ENCODE measurements at regions not wholly inside any gene's neighbourhood (a gene's known extent, or its start where the extent isn't known, plus 50 kb on each side); places are given as distances from the start of the nearest gene placed in this dataset.

- H3K4me1 ChIP-seq (ENCODE audit: insufficient read depth), result no peaks in the 10 kb centered on the region
- H3K36me3 ChIP-seq, result no peaks in the 10 kb centered on the region
- no peaks in the 10 kb centered on the region for H3K9me3 ChIP-seq
- intact Hi-C loops (cut with DNase I), result no loop called here
- H3K27ac ChIP-seq, result no peak overlapping the region
- WGBS, 3 donors, result 84 to 86% (median 85%) methylated on average over 3 of the region's 3 CpGs
- no peak for TF ChIP-seq POLR2A (IDR thresholded peaks at IDR 0.05)
- no peak for TF ChIP-seq CTCF (IDR thresholded peaks at IDR 0.05)
- no peak for TF ChIP-seq EP300 (IDR thresholded peaks at IDR 0.05)
- no peaks in the 10 kb centered on the region for H3K27me3 ChIP-seq
- H3K4me3 ChIP-seq, result no peak overlapping the region
- no peak for DNase-seq
Measured at GRCh38 chr4:126947536-126947935, 685.2 kb upstream of the INTU start.

- Histone ChIP-seq H3K4me1 (ENCODE audit: insufficient read depth) (no peaks in the 10 kb centered on the region), H3K27ac (no peak overlapping the region)
- intact Hi-C loops (cut with DNase I), result no loop called here
Measured at GRCh38 chr4:126954537-126955291, 678.0 kb upstream of the INTU start.

GRCh38 chr4:126955292-126956183 lies 677.2 kb upstream of the INTU start:
- H3K9me3 ChIP-seq, result no peaks in the 10 kb centered on the region
- 92 to 95% (median 93%) methylated on average over 21 of the region's 21 CpGs for WGBS, 3 donors
- no peaks in the 10 kb centered on the region for H3K27me3 ChIP-seq
- DNase-seq, result no peak
- intact Hi-C loops (cut with DNase I), result no loop called here
- H3K36me3 ChIP-seq, result no peaks in the 10 kb centered on the region
- TF ChIP-seq CTCF (IDR thresholded peaks at IDR 0.05), result no peak
- TF ChIP-seq EP300 (IDR thresholded peaks at IDR 0.05), result no peak
- no peak for TF ChIP-seq POLR2A (IDR thresholded peaks at IDR 0.05)
- no peaks in the 10 kb centered on the region for H3K4me1 ChIP-seq (ENCODE audit: insufficient read depth)
- H3K4me3 ChIP-seq, result no peak overlapping the region
- no peak overlapping the region for H3K27ac ChIP-seq

More at GRCh38 chr4:126954537-126955291, 678.0 kb upstream of the INTU start:
- TF ChIP-seq EP300 (IDR thresholded peaks at IDR 0.05) (no peak), POLR2A (IDR thresholded peaks at IDR 0.05) (no peak), CTCF (IDR thresholded peaks at IDR 0.05) (no peak)
- H3K27me3 ChIP-seq, result no peaks in the 10 kb centered on the region
- no peak overlapping the region for H3K4me3 ChIP-seq
- no peaks in the 10 kb centered on the region for H3K36me3 ChIP-seq
- no peaks in the 10 kb centered on the region for H3K9me3 ChIP-seq
- no peak for DNase-seq
- WGBS, 3 donors, result 93 to 99% (median 93%) methylated on average over 5 of the region's 5 CpGs

- DNase-seq, result no peak
- intact Hi-C loops (cut with DNase I), result no loop called here
- 94 to 95% (median 95%) methylated on average over 28 of the region's 28 CpGs for WGBS, 3 donors
Measured at GRCh38 chr4:126956184-126956897, 676.4 kb upstream of the INTU start.

More at GRCh38 chr4:126956184-126956897, 676.4 kb upstream of the INTU start:
- Histone ChIP-seq H3K27me3 (no peaks in the 10 kb centered on the region), H3K27ac (no peak overlapping the region), H3K36me3 (no peaks in the 10 kb centered on the region), H3K9me3 (no peaks in the 10 kb centered on the region), H3K4me1 (ENCODE audit: insufficient read depth) (no peaks in the 10 kb centered on the region), H3K4me3 (no peak overlapping the region)
- TF ChIP-seq POLR2A (IDR thresholded peaks at IDR 0.05), result no peak
- TF ChIP-seq CTCF (IDR thresholded peaks at IDR 0.05), result no peak
- no peak for TF ChIP-seq EP300 (IDR thresholded peaks at IDR 0.05)
